ENCODE measurements at regions not wholly inside any gene's neighbourhood (a gene's known extent, or its start where the extent isn't known, plus 50 kb on each side); places are given as distances from the start of the nearest gene placed in this dataset.
"Not testable (repeated sequence)": the region's sequence is repeated elsewhere in the genome, so short reads cannot be mapped to it uniquely, and the experiment has no call there.

- not testable (repeated sequence) for H3K27ac ChIP-seq (ENCODE audit: low read length); H3K4me3 ChIP-seq (ENCODE audit: low read length); H3K36me3 ChIP-seq (ENCODE audit: control insufficient read depth, insufficient read depth, low read length); H3K4me1 ChIP-seq (ENCODE audit: control insufficient read depth, insufficient read depth, low read length); DNase-seq (ENCODE audit: low read depth, low spot score); H3K27me3 ChIP-seq (ENCODE audit: control insufficient read depth, insufficient read depth, low read length); H3K9me3 ChIP-seq (ENCODE audit: control insufficient read depth, insufficient read depth, low read length)
- no CpG with 5 or more reads among the region's 19 CpGs for WGBS (ENCODE audit: insufficient coverage, insufficient read length)
Measured at GRCh38 chr6:102758536-102758935, 1365.0 kb downstream of the GRIK2 start.

- Histone ChIP-seq H3K4me3 (ENCODE audit: low read length) (no peak overlapping the region), H3K36me3 (ENCODE audit: control insufficient read depth, insufficient read depth, low read length) (no peaks in the 10 kb centered on the region), H3K27ac (ENCODE audit: low read length) (no peak overlapping the region), H3K9me3 (ENCODE audit: control insufficient read depth, insufficient read depth, low read length) (no peaks in the 10 kb centered on the region), H3K4me1 (ENCODE audit: control insufficient read depth, insufficient read depth, low read length) (no peaks in the 10 kb centered on the region), H3K27me3 (ENCODE audit: control insufficient read depth, insufficient read depth, low read length) (no peaks in the 10 kb centered on the region)
- DNase-seq (ENCODE audit: low read depth, low spot score): no peak
- WGBS (ENCODE audit: insufficient coverage, insufficient read length): no CpG with 5 or more reads among the region's 2 CpGs
Measured at GRCh38 chr6:102749210-102749971, 1355.9 kb downstream of the GRIK2 start.

GRCh38 chr6:102746941-102747340 lies 1353.4 kb downstream of the GRIK2 start:
- Histone ChIP-seq H3K4me3 (ENCODE audit: low read length) (no peak overlapping the region), H3K27me3 (ENCODE audit: control insufficient read depth, insufficient read depth, low read length) (no peaks in the 10 kb centered on the region), H3K9me3 (ENCODE audit: control insufficient read depth, insufficient read depth, low read length) (no peaks in the 10 kb centered on the region), H3K36me3 (ENCODE audit: control insufficient read depth, insufficient read depth, low read length) (no peaks in the 10 kb centered on the region), H3K4me1 (ENCODE audit: control insufficient read depth, insufficient read depth, low read length) (no peaks in the 10 kb centered on the region), H3K27ac (ENCODE audit: low read length) (no peak overlapping the region)
- DNase-seq (ENCODE audit: low read depth, low spot score): no peak
- WGBS (ENCODE audit: insufficient coverage, insufficient read length): no CpG with 5 or more reads among the region's 5 CpGs

- no peak for DNase-seq (ENCODE audit: low read depth, low spot score)
- Histone ChIP-seq H3K36me3 (ENCODE audit: control insufficient read depth, insufficient read depth, low read length) (no peaks in the 10 kb centered on the region), H3K4me1 (ENCODE audit: control insufficient read depth, insufficient read depth, low read length) (no peaks in the 10 kb centered on the region), H3K27ac (ENCODE audit: low read length) (no peak overlapping the region), H3K9me3 (ENCODE audit: control insufficient read depth, insufficient read depth, low read length) (no peaks in the 10 kb centered on the region), H3K4me3 (ENCODE audit: low read length) (no peak overlapping the region), H3K27me3 (ENCODE audit: control insufficient read depth, insufficient read depth, low read length) (no peaks in the 10 kb centered on the region)
- no CpG with 5 or more reads among the region's 7 CpGs for WGBS (ENCODE audit: insufficient coverage, insufficient read length)
Measured at GRCh38 chr6:102742754-102743356, 1349.3 kb downstream of the GRIK2 start.

GRCh38 chr6:102742028-102742427 lies 1348.5 kb downstream of the GRIK2 start:
- no peak for DNase-seq (ENCODE audit: low read depth, low spot score)
- Histone ChIP-seq H3K36me3 (ENCODE audit: control insufficient read depth, insufficient read depth, low read length) (no peaks in the 10 kb centered on the region), H3K4me3 (ENCODE audit: low read length) (no peak overlapping the region), H3K27me3 (ENCODE audit: control insufficient read depth, insufficient read depth, low read length) (no peaks in the 10 kb centered on the region), H3K4me1 (ENCODE audit: control insufficient read depth, insufficient read depth, low read length) (no peaks in the 10 kb centered on the region), H3K9me3 (ENCODE audit: control insufficient read depth, insufficient read depth, low read length) (no peaks in the 10 kb centered on the region), H3K27ac (ENCODE audit: low read length) (no peak overlapping the region)
- WGBS (ENCODE audit: insufficient coverage, insufficient read length): no CpG with 5 or more reads among the region's 4 CpGs

- Histone ChIP-seq H3K9me3 (ENCODE audit: control insufficient read depth, insufficient read depth, low read length) (no peaks in the 10 kb centered on the region), H3K27ac (ENCODE audit: low read length) (no peak overlapping the region), H3K36me3 (ENCODE audit: control insufficient read depth, insufficient read depth, low read length) (no peaks in the 10 kb centered on the region), H3K4me1 (ENCODE audit: control insufficient read depth, insufficient read depth, low read length) (no peaks in the 10 kb centered on the region; the same call in 1 of the 2 replicates), H3K27me3 (ENCODE audit: control insufficient read depth, insufficient read depth, low read length) (no peaks in the 10 kb centered on the region), H3K4me3 (ENCODE audit: low read length) (no peak overlapping the region)
- no peak for DNase-seq (ENCODE audit: low read depth, low spot score)
- WGBS (ENCODE audit: insufficient coverage, insufficient read length): no CpG with 5 or more reads among the region's 2 CpGs
Measured at GRCh38 chr6:102736941-102737368, 1343.4 kb downstream of the GRIK2 start.

- no peaks in the 10 kb centered on the region for H3K27me3 ChIP-seq (ENCODE audit: control insufficient read depth, insufficient read depth, low read length)
- no peak for DNase-seq (ENCODE audit: low read depth, low spot score)
Measured at GRCh38 chr6:102732898-102733297, 1339.4 kb downstream of the GRIK2 start.

GRCh38 chr6:102722086-102722485 lies 1328.6 kb downstream of the GRIK2 start:
- H3K36me3 ChIP-seq (ENCODE audit: control insufficient read depth, insufficient read depth, low read length); DNase-seq (ENCODE audit: low read depth, low spot score); H3K9me3 ChIP-seq (ENCODE audit: control insufficient read depth, insufficient read depth, low read length); H3K27me3 ChIP-seq (ENCODE audit: control insufficient read depth, insufficient read depth, low read length); H3K4me3 ChIP-seq (ENCODE audit: low read length); H3K27ac ChIP-seq (ENCODE audit: low read length); H3K4me1 ChIP-seq (ENCODE audit: control insufficient read depth, insufficient read depth, low read length): not testable (repeated sequence)
- WGBS (ENCODE audit: insufficient coverage, insufficient read length): no CpG with 5 or more reads among the region's 24 CpGs

More at GRCh38 chr6:102732898-102733297, 1339.4 kb downstream of the GRIK2 start:
- Histone ChIP-seq H3K9me3 (ENCODE audit: control insufficient read depth, insufficient read depth, low read length) (no peaks in the 10 kb centered on the region), H3K4me1 (ENCODE audit: control insufficient read depth, insufficient read depth, low read length) (no peaks in the 10 kb centered on the region; the same call in 1 of the 2 replicates), H3K27ac (ENCODE audit: low read length) (no peak overlapping the region), H3K4me3 (ENCODE audit: low read length) (no peak overlapping the region), H3K36me3 (ENCODE audit: control insufficient read depth, insufficient read depth, low read length) (no peaks in the 10 kb centered on the region)
- no CpG with 5 or more reads among the region's 3 CpGs for WGBS (ENCODE audit: insufficient coverage, insufficient read length)

GRCh38 chr6:102717737-102718456 lies 1324.4 kb downstream of the GRIK2 start:
- Histone ChIP-seq H3K4me3 (ENCODE audit: low read length) (no peak overlapping the region), H3K4me1 (ENCODE audit: control insufficient read depth, insufficient read depth, low read length) (no peaks in the 10 kb centered on the region), H3K9me3 (ENCODE audit: control insufficient read depth, insufficient read depth, low read length) (no peaks in the 10 kb centered on the region), H3K36me3 (ENCODE audit: control insufficient read depth, insufficient read depth, low read length) (no peaks in the 10 kb centered on the region), H3K27ac (ENCODE audit: low read length) (no peak overlapping the region), H3K27me3 (ENCODE audit: control insufficient read depth, insufficient read depth, low read length) (no peaks in the 10 kb centered on the region)
- DNase-seq (ENCODE audit: low read depth, low spot score): no peak
- no CpG with 5 or more reads among the region's 5 CpGs for WGBS (ENCODE audit: insufficient coverage, insufficient read length)

- no CpG with 5 or more reads among the region's 2 CpGs for WGBS (ENCODE audit: insufficient coverage, insufficient read length)
- H3K9me3 ChIP-seq (ENCODE audit: control insufficient read depth, insufficient read depth, low read length): no peaks in the 10 kb centered on the region
Measured at GRCh38 chr6:102717252-102717651, 1323.7 kb downstream of the GRIK2 start.

More at GRCh38 chr6:102717252-102717651, 1323.7 kb downstream of the GRIK2 start:
- Histone ChIP-seq H3K27ac (ENCODE audit: low read length) (no peak overlapping the region), H3K27me3 (ENCODE audit: control insufficient read depth, insufficient read depth, low read length) (no peaks in the 10 kb centered on the region), H3K36me3 (ENCODE audit: control insufficient read depth, insufficient read depth, low read length) (no peaks in the 10 kb centered on the region), H3K4me3 (ENCODE audit: low read length) (no peak overlapping the region), H3K4me1 (ENCODE audit: control insufficient read depth, insufficient read depth, low read length) (no peaks in the 10 kb centered on the region)
- DNase-seq (ENCODE audit: low read depth, low spot score): no peak

All from iPS DF 6.9 (cell line).